ENCODE measurements at regions not wholly inside any gene's neighbourhood (a gene's known extent, or its start where the extent isn't known, plus 50 kb on each side); places are given as distances from the start of the nearest gene placed in this dataset.
"Not testable (repeated sequence)": the region's sequence is repeated elsewhere in the genome, so short reads cannot be mapped to it uniquely, and the experiment has no call there.

DNA sequence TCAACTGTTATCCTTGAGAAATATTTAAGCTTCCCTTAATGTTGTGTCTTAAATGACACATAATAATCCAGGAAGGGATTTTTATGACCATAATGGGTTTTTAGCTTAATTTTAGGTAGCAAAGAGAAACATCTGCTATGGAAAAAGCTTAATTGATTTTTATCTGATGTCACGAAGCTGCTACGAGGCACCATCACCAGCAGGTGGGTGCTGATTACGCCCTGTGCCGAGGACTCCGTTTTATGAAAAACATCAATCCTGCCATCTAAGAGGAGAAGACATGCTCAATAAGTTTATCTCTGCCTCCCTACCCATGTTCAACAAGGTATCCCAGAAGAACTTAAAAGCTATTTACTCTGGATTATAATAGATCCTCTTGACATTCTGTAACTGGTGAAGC, 280.6 kb upstream of the ZFP42 start:
- DNase-seq, result no peak

GRCh38 chr4:187715466-187715865, 280.1 kb upstream of the ZFP42 start:
- no peak for DNase-seq

DNA sequence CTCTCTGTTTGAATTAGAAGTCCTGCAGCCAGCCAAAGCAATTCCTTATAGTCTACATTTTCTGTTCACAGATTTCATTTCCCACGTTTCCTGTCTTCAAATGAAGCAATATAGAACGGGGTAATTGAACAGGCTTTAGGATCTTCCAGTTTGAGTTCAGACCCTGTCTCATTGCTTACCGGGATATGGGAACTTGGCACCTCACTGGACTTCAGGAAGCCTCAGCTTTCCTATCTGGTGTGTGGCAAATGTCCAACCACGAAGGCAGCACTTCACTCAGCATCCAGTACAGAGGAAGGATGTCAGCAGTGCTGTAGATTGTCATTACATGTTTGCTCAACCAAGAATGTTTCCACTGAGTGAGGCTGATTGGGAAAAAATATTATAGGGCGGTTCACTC, 271.1 kb upstream of the ZFP42 start:
- DNase-seq, result no peak

- DNase-seq, result no peak
These were observed 269.1 kb upstream of the ZFP42 start for GRCh38 chr4:187726485-187726884.

GRCh38 chr4:187732524-187732923, 263.0 kb upstream of the ZFP42 start:
- DNase-seq, result no peak

GRCh38 chr4:187739771-187740170, 255.8 kb upstream of the ZFP42 start:
- DNase-seq, result no peak

DNA sequence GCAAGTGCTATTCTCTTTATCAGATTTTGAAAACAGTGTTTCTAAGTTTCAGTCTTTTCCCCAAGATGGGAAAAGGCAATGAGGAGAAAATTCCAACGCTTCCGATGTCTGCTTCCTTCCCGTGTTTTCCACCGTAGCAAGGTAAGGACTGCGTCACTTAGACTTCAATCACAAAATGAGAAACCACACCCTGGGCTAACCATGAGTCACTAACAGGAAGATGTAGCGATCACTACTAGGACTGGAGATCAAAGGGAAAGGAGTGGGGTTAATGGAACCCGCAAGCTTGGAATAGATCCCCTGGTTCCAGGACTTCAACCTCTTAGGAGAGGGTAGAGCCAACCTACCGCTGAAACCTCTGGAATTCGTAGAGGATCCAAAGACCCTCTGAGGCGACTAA, 250.7 kb upstream of the ZFP42 start:
- no peak for DNase-seq

GRCh38 chr4:187750652-187751051, 244.9 kb upstream of the ZFP42 start:
- not testable (repeated sequence) for DNase-seq

GRCh38 chr4:187767158-187767557, 228.4 kb upstream of the ZFP42 start:
- no peak for DNase-seq

DNA sequence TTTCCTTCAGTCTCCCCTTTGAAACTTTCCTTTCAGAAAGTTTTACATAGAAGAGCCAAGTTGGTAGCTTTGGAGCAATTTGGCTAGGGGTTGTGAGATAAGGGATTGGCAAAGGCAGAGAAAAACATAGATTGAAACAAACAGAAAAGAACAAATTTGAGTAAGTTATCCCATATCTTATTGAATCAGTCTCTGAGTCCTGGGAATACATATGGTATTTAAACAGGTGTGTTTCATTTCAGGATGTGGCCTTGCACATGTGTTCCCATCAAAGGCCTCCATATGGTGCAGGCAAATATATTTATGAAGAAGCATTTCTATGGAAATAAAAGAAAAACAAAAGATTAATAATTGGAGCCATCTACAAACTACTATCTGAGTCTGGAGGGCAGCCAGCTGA, 227.9 kb upstream of the ZFP42 start:
- no peak for DNase-seq

GRCh38 chr4:187770345-187770744, 225.2 kb upstream of the ZFP42 start:
- no peak for DNase-seq

- DNase-seq, result no peak
These were observed 217.6 kb upstream of the ZFP42 start for GRCh38 chr4:187777954-187778353.

- DNase-seq, result no peak
These were observed 215.5 kb upstream of the ZFP42 start for GRCh38 chr4:187780070-187780469.

- DNase-seq, result no peak
These were observed 213.2 kb upstream of the ZFP42 start for GRCh38 chr4:187782286-187782824.

DNA sequence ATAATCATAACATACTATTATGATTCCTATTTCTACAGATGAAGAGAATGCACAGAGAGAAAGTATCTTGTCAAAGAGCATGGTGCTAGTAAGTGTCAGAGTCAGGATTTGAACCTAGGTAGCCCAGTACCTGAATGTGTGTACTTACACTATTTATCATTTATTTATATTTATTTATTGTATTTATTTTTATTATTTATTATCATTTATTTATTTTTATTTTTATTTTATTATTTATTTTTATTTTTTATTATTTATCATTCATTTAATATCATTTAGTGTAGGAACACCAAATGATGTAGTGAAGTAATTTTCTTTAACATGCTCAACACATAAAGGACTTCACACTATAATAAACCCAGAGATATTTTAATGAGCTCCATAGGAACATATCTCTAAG, 209.4 kb upstream of the ZFP42 start:
- no peak for DNase-seq

- DNase-seq, result no peak
These were observed 206.5 kb upstream of the ZFP42 start for GRCh38 chr4:187789078-187789477.

GRCh38 chr4:187795737-187796136, 199.8 kb upstream of the ZFP42 start:
- DNase-seq, result no peak

GRCh38 chr4:187798385-187798784, 197.2 kb upstream of the ZFP42 start:
- DNase-seq, result no peak

- DNase-seq, result no peak
These were observed 195.8 kb upstream of the ZFP42 start for GRCh38 chr4:187799735-187800134.

DNA sequence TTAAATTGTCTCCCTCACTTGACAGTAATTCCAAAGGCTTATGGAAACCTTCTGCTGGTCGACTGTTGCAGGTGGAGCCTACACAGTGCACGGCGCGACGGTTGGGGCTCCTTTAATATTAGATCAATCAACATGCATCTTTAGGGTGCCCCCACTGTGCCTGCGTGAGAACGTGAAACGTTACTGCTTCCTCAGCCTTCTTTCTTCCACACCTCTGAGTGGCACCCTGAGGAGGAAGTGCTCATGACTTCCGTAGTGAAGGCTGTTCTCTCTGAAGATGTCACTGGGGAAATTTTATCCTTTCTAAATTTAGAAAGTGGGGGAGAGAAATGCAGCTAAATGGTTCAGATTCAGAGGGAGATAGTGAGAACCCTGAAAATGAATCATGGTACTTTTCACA, 184.0 kb upstream of the ZFP42 start:
- DNase-seq, result no peak

DNA sequence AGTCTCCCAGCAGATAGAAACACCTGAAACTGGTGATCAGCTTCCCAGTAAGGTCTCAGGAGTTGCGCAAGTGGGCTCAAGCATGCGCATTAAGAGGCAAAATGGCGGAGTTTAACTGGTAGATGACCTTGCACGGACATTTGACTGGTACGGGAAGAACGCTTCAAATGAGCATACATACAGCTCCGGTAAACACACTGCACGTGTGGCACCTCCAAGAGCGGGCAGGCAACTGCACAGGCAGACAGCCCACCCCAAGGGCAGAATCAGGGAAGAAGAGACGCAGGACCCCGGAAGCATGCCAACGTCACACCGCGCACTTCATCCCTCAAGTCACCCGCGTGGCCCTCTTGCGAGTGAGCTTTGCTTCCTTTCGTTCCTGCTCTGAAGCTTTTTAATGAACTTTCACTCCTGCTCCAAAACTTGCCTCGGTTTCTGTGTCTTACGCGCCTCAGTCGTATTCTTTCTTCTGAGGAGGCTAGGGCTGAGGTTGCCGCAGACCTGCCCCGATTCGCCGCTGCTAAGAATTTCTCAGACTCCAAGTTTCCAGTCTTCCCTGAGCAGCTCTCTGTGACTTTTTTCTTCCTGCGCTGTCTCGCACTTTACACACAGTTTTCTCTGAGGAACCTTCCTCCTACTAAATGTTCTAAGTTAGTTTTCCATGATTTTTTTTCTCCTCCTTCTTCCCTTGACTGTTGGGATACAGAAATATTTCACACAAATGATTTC, 180.7 kb upstream of the ZFP42 start:
- peak; percentile 6 for DNase-seq

- no peak for DNase-seq
These were observed 168.8 kb upstream of the ZFP42 start for GRCh38 chr4:187826725-187827124.

- DNase-seq, result no peak
These were observed 167.9 kb upstream of the ZFP42 start for GRCh38 chr4:187827631-187828030.

DNA sequence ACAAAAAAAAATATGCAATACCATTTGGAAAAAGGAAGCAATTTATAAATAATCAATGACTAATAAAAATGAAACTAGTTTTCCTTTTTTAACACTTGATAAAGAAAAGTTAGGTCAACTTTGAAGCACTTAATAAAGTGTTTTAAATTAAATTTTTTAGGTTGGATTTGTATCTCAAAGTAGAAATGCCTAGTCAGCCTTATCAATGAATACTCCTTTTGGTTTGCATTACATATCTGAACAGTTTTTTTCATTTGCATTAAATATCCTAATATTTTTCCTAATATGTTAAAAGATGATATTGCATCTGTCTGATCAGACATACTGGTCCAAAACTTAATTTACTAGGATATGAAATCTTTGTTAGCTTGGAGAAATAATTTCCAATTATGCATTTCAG, 155.8 kb upstream of the ZFP42 start:
- no peak for DNase-seq

DNA sequence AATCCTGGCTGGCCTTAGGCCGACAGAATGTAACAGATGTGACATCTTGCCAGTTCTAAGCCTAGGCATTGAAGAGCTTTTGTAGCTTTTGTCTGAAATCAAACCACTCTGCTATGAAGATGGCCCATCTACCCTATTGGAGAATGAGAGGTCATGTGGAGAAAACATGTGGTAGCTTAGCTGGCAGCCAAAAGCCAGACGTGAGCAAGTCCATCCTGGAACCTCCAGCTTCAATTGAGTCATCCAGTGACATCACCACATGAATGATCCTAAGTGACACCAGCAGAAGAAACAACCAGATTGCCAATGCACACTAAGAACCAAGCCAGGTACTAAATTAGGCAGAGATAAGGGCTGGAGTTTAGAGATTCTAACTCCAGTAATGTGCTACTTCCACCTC, 154.8 kb upstream of the ZFP42 start:
- DNase-seq, result no peak

All from activated CD4-positive, alpha-beta T cell treated with anti-CD3 and anti-CD28 coated beads for 48 hours (primary cell).